OCI-LY7 (cell line): ENCODE measurements at regions not wholly inside any gene's neighbourhood (a gene's known extent, or its start where the extent isn't known, plus 50 kb on each side); places are given as distances from the start of the nearest gene placed in this dataset.

ENCODE experiments used
- BruUV-seq: library from RNA; stranded (reverse); fragments of 400-500 nt; replicated peaks from 2 replicates; lab custom pipeline; 2021; lab: Mats Ljungman, UMichigan
- CTCF ChIA-PET: fragments of 300-600 bp; sonication (Branson Sonifier 250); formaldehyde crosslinking; loops from one replicate; lab custom pipeline; 2022; ENCODE audit warnings: antibody characterized with exemption; ENCODE audit not compliant: unreplicated experiment; lab: Charles Lee
- POLR2A ChIA-PET: fragments of 300-600 bp; sonication (Branson Sonifier 250); formaldehyde crosslinking; loops from one replicate; lab custom pipeline; 2022; ENCODE audit warnings: antibody characterized with exemption; lab: Charles Lee
- DNase-seq: peaks from one replicate; pipeline ENCODE4 v3.0.0-alpha.2; 2015; ENCODE audit warnings: low spot score
- H2AFZ ChIP-seq: fragments of 200-600 bp; sonication (generic), shearing (Covaris generic); 2 replicates; pipeline ENCODE4 v1.6.1; 2014; ENCODE audit warnings: mild to moderate bottlenecking, antibody characterized with exemption, low read length, moderate library complexity
- H3K27ac ChIP-seq: fragments of 200-600 bp; sonication (generic); 2 replicates; pipeline ENCODE4 v1.5.1; 2014; ENCODE audit warnings: mixed run types, low read depth, mild to moderate bottlenecking, moderate library complexity, low read length, inconsistent platforms; ENCODE audit not compliant: poor library complexity, severe bottlenecking
- H3K36me3 ChIP-seq: fragments of 200-600 bp; sonication (generic); 2 replicates; pipeline ENCODE4 v1.6.1; 2014; ENCODE audit warnings: mild to moderate bottlenecking, antibody characterized with exemption, low read length, moderate library complexity, mixed read lengths; ENCODE audit not compliant: insufficient read depth
- H3K4me1 ChIP-seq: fragments of 200-600 bp; sonication (generic); 2 replicates; pipeline ENCODE4 v1.5.1; 2014; ENCODE audit warnings: mild to moderate bottlenecking, low read length; ENCODE audit not compliant: insufficient read depth, poor library complexity, severe bottlenecking
- H3K4me2 ChIP-seq: fragments of 200-600 bp; sonication (generic); 2 replicates; pipeline ENCODE4 v1.6.1; 2014; ENCODE audit warnings: mild to moderate bottlenecking, low read length
- H3K4me3 ChIP-seq: fragments of 200-600 bp; sonication (generic); 2 replicates; pipeline ENCODE4 v1.5.1; 2014; ENCODE audit warnings: mild to moderate bottlenecking, low read depth, low read length; ENCODE audit not compliant: poor library complexity, severe bottlenecking
- H3K79me2 ChIP-seq: fragments of 200-600 bp; sonication (generic); 2 replicates; pipeline ENCODE4 v1.6.1; 2016; ENCODE audit warnings: low read depth, mild to moderate bottlenecking, low read length, moderate library complexity, mixed read lengths; ENCODE audit not compliant: insufficient read depth
- H3K9me2 ChIP-seq: fragments of 200-600 bp; sonication (generic); 2 replicates; pipeline ENCODE4 v1.6.1; 2016; ENCODE audit warnings: mild to moderate bottlenecking, low read length, mixed read lengths; ENCODE audit not compliant: insufficient read depth
- H3K9me3 ChIP-seq: fragments of 200-600 bp; sonication (generic); 2 replicates; pipeline ENCODE4 v1.6.1; 2014; ENCODE audit warnings: mild to moderate bottlenecking, mixed run types, low read length, mixed read lengths
- H4K20me1 ChIP-seq: fragments of 200-600 bp; sonication (generic); 2 replicates; pipeline ENCODE4 v1.6.1; 2014; ENCODE audit warnings: mild to moderate bottlenecking, antibody characterized with exemption, low read length, moderate library complexity, mixed read lengths; ENCODE audit not compliant: insufficient read depth
- CTCF ChIP-seq: fragments of 200-600 bp; sonication (generic); conservative IDR thresholded peaks from 2 replicates; pipeline ENCODE4 v1.5.1; 2014; ENCODE audit warnings: mild to moderate bottlenecking, antibody characterized with exemption, low read length, moderate library complexity, mixed read lengths
- EZH2phosphoT487 ChIP-seq: fragments of 200-600 bp; sonication (generic); IDR thresholded peaks from 2 replicates; pipeline ENCODE4 v1.6.1; 2018; ENCODE audit warnings: low read depth, borderline replicate concordance, mild to moderate bottlenecking, mixed run types, antibody characterized with exemption, low read length, moderate library complexity, mixed read lengths
- intact Hi-C: fragments of 100-400 bp; cut with micrococcal nuclease; formaldehyde crosslinking; loops from one replicate; pipeline ENCODE4 v1.10.0; 2022; ENCODE audit not compliant: unreplicated experiment

DNA sequence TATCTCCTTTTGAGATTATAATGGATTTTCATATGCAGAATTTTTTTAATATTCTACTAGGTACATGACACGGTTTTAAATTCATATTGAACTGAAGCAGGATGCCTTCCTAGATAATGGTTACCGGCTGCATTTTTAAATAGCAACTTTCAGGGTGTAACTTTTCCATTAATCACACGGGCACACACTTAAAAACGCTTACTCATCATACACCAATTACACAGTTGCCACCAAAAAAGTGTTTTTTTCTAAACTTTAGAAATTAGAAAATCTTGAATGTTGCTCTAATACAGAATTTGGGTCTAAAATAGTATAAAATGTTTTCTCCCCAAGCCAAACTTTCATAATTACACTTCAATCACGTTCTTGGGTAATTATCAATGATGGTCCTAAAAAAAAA is 149.1 kb upstream of the RNF32 start:
- no peak for TF ChIP-seq EZH2phosphoT487
- TF ChIP-seq CTCF = no peak
- Histone ChIP-seq H3K27ac (no peak overlapping the region), H2AFZ (no peak overlapping the region), H3K4me3 (no peak overlapping the region), H3K9me2 (no peaks in the 10 kb centered on the region), H3K36me3 (no peaks in the 10 kb centered on the region), H3K9me3 (no peaks in the 10 kb centered on the region), H3K4me1 (no peaks in the 10 kb centered on the region), H3K79me2 (no peaks in the 10 kb centered on the region), H3K4me2 (no peak overlapping the region), H4K20me1 (no peaks in the 10 kb centered on the region)
- intact Hi-C loops = no loop called here
- CTCF ChIA-PET = no interaction called here
- DNase-seq = no peak
- POLR2A ChIA-PET = no interaction called here
- BruUV-seq = no TSS peak

DNA sequence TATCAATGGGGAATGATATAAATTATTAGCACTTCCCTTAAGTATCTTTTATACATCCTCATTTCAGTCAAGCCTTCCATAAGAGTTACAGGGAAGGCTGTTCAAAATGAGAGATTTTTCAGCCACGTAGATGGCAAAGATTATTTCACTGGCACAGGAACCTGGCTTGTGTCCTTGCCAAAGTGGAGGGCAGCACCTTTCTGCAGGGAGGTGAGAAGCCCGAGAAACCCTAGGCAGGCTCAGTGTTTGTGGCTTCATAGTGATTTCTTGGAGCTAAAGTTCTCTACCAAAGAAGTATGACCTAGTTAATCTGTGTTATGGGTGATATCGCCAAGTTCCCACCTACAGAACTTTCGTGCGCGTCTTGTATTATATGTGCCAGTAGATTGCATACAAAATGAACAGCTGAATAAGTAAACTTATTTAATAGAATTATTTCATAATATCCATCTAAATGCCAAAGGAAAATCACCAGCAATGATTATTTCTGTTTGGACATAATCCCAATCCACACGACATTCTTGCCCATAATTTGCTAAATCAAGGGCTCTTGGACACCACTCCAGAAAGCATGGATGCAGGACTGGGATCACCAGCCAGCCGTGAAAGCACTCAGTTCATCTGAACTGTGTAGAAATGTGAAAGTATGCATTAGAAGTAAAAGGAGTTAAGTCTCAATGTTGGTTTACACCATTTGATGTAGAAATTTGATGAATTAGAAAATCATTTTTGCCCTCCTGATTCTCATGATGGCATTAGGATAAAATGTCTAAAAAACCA is 150.4 kb upstream of the RNF32 start:
- no peak overlapping the region for H2AFZ ChIP-seq
- TF ChIP-seq EZH2phosphoT487 (no peak), CTCF (no peak)
- BruUV-seq = no TSS peak
- no peaks in the 10 kb centered on the region for H3K36me3 ChIP-seq
- H3K4me3 ChIP-seq = no peak overlapping the region
- no peak for DNase-seq
- no peak overlapping the region for H3K4me2 ChIP-seq
- ChIA-PET CTCF (no interaction called here), POLR2A (no interaction called here)
- no peaks in the 10 kb centered on the region for H3K9me3 ChIP-seq
- H4K20me1 ChIP-seq = no peaks in the 10 kb centered on the region
- no peaks in the 10 kb centered on the region for H3K9me2 ChIP-seq
- H3K4me1 ChIP-seq = no peaks in the 10 kb centered on the region
- no peaks in the 10 kb centered on the region for H3K79me2 ChIP-seq
- H3K27ac ChIP-seq = no peak overlapping the region
- intact Hi-C loops = no loop called here

DNA sequence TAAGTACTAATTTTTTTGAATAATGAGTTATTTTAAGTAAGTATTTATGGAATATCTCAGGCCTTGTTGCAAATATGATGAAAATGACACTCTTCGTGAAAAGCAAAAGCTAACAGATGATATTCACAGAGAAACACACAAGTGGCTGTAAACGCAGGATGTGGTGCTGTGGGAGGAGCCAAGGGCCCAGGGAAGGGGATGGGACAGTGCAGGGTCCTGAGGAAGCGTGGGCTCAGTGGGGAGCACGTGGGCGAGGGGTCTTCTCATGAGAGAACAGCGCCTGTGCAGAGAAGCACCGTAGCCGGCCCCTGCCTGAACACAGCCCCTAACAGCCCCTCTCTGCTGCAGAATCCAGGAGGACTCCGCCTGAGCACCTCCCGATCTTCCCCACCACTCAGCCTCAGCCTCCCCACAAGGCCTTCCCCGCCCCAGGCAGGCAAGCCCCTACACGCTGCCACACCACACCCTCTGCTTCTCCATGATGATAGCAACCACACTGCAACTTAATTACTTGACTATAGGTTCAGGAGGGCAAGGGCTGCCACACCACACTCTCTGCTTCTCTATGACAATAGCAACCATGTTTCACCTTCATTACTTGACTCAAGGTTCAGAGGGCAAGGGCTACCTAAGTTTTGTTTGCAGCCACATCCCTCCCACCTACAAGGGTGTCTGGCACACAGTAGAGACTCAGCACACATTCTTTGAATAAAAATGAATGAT is 152.6 kb upstream of the RNF32 start:
- Histone ChIP-seq H3K9me2 (no peaks in the 10 kb centered on the region), H3K27ac (no peak overlapping the region), H3K4me1 (no peaks in the 10 kb centered on the region), H3K4me2 (no peak overlapping the region), H3K79me2 (no peaks in the 10 kb centered on the region), H3K4me3 (no peak overlapping the region), H3K9me3 (no peaks in the 10 kb centered on the region), H4K20me1 (no peaks in the 10 kb centered on the region), H2AFZ (no peak overlapping the region), H3K36me3 (no peaks in the 10 kb centered on the region)
- intact Hi-C loops = no loop called here
- ChIA-PET CTCF (no interaction called here), POLR2A (no interaction called here)
- no peak for TF ChIP-seq CTCF
- TF ChIP-seq EZH2phosphoT487 = no peak
- no TSS peak for BruUV-seq
- DNase-seq = no peak
